CD4-positive, alpha-beta memory T cell (primary cell): ENCODE measurements at regions not wholly inside any gene's neighbourhood (a gene's known extent, or its start where the extent isn't known, plus 50 kb on each side); places are given as distances from the start of the nearest gene placed in this dataset.

ENCODE experiments used
- CTCF ChIA-PET: fragments of 350-600 bp; sonication (Branson Sonifier 250); formaldehyde crosslinking; loops from one replicate; lab custom pipeline; 2021; ENCODE audit warnings: inconsistent platforms; ENCODE audit not compliant: partially characterized antibody; lab: Charles Lee
- POLR2A ChIA-PET: fragments of 350-600 bp; sonication (Branson Sonifier 250); formaldehyde crosslinking; loops from one replicate; lab custom pipeline; 2021; ENCODE audit not compliant: partially characterized antibody; lab: Charles Lee
- DNase-seq, 5 donors: peaks; one replicate each; pipeline versions ENCODE4 v3.0.0 to v3.0.0-alpha.2; 2020 to 2022; ENCODE audit warnings: mixed read lengths in 1 of 5
- H3K27ac ChIP-seq: one replicate; pipeline ENCODE4 v1.7.0; 2013; ENCODE audit warnings: low read depth, low read length
- H3K27me3 ChIP-seq: 2 replicates; pipeline ENCODE4 v1.7.0; 2013; ENCODE audit warnings: mild to moderate bottlenecking, low read length, moderate library complexity; ENCODE audit not compliant: insufficient read depth
- H3K36me3 ChIP-seq: 2 replicates; pipeline ENCODE4 v1.7.0; 2013; ENCODE audit warnings: mild to moderate bottlenecking, low read length, moderate library complexity; ENCODE audit not compliant: insufficient read depth
- H3K4me1 ChIP-seq: 2 replicates; pipeline ENCODE4 v1.7.0; 2013; ENCODE audit warnings: mild to moderate bottlenecking, low read length, moderate library complexity; ENCODE audit not compliant: insufficient read depth
- H3K4me3 ChIP-seq, 2 donors: one replicate each; pipeline ENCODE4 v1.7.0; 2013; ENCODE audit warnings: low read length in 2 of 2, mild to moderate bottlenecking in 1 of 2
- H3K9me3 ChIP-seq, 2 donors: one replicate each; pipeline ENCODE4 v1.7.0; 2013; ENCODE audit warnings: low read length in 2 of 2, control low read depth in 1 of 2; ENCODE audit not compliant: control insufficient read depth in 1 of 2
- H3K27ac Mint-ChIP-seq, 7 donors: one replicate each; pipeline ENCODE4 v1.8.0; 2020 to 2021; ENCODE audit warnings: mixed read lengths in 7 of 7, mild to moderate bottlenecking in 6 of 7, inconsistent platforms in 3 of 7, moderate library complexity in 3 of 7
- H3K27me3 Mint-ChIP-seq, 2 donors: one replicate each; pipeline ENCODE4 v1.8.0; 2020 to 2021; ENCODE audit warnings: mixed read lengths in 2 of 2
- H3K36me3 Mint-ChIP-seq, 2 donors: one replicate each; pipeline ENCODE4 v1.8.0; 2020 to 2021; ENCODE audit warnings: mixed read lengths in 2 of 2, inconsistent platforms in 1 of 2, mild to moderate bottlenecking in 1 of 2
- H3K4me1 Mint-ChIP-seq, 4 donors: one replicate each; pipeline ENCODE4 v1.8.0; 2020 to 2021; ENCODE audit warnings: mixed read lengths in 4 of 4, mild to moderate bottlenecking in 1 of 4
- H3K4me3 Mint-ChIP-seq, 8 donors: one replicate each; pipeline ENCODE4 v1.8.0; 2020 to 2021; ENCODE audit warnings: mixed read lengths in 8 of 8, mild to moderate bottlenecking in 7 of 8, moderate library complexity in 6 of 8, inconsistent platforms in 3 of 8
- H3K9me3 Mint-ChIP-seq, 8 donors: one replicate each; pipeline ENCODE4 v1.8.0; 2020 to 2021; ENCODE audit warnings: mixed read lengths in 8 of 8, mild to moderate bottlenecking in 5 of 8, inconsistent platforms in 3 of 8, moderate library complexity in 1 of 8
- intact Hi-C: fragments of 100-400 bp; cut with micrococcal nuclease; formaldehyde crosslinking; loops from one replicate; pipeline ENCODE4 v1.15.1; 2023

DNA sequence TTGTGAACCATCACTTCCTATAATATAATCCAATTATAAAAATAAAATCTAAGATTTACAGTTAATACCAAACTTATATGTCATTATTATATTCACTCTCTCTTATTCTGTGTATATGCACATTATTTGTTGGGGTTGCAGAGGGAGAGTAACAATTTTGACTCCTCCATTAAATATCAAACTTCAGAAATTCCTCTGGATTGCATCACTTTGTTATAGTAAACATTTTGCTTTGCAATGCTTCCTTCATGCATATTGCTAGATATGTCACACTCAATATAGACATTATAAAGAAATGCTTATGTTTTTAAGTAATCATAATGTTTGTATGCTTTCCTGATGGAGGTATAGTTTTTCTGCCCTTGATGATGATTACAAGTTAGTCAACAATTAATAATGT lies 999.0 kb upstream of the ADGRL2 start:
- no peak overlapping the region for H3K27ac Mint-ChIP-seq
- no peak overlapping the region for H3K27ac ChIP-seq
- H3K36me3 ChIP-seq: no peaks in the 10 kb centered on the region
- no peak overlapping the region for H3K4me3 Mint-ChIP-seq
- ChIA-PET CTCF (no interaction called here), POLR2A (no interaction called here)
- no peaks in the 10 kb centered on the region for H3K4me1 ChIP-seq
- no peaks in the 10 kb centered on the region for H3K9me3 ChIP-seq
- no peaks in the 10 kb centered on the region for H3K4me1 Mint-ChIP-seq
- DNase-seq: no peak
- no peaks in the 10 kb centered on the region for H3K27me3 Mint-ChIP-seq
- no peaks in the 10 kb centered on the region for H3K36me3 Mint-ChIP-seq
- intact Hi-C loops: no loop called here
- H3K27me3 ChIP-seq: no peaks in the 10 kb centered on the region
- H3K9me3 Mint-ChIP-seq: peaks cover 0 to 11% (median 4%) of the 10 kb centered on the region in 8 donors
- no peak overlapping the region for H3K4me3 ChIP-seq

DNA sequence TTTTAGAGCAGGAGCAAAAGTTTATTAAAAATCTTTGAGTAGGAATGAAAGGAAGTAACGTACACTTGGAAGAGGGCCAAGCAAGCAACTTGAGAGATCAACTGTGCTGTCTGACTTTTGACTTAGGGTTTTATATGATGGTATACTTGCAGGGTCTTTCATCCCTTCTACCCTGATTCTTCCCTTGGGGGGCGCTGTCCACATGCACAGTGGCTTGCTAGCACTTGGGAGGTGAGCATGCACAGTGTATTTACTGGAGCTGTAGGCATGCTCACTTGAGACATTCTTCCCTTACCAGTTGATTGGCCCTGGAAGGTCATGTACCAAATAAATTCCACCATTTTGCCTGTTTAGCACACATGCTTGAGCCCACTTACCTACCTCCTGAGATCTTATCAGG lies 1001.3 kb upstream of the ADGRL2 start:
- Histone ChIP-seq H3K9me3 (no peaks in the 10 kb centered on the region), H3K27me3 (no peaks in the 10 kb centered on the region), H3K4me3 (no peak overlapping the region), H3K4me1 (no peaks in the 10 kb centered on the region), H3K36me3 (no peaks in the 10 kb centered on the region), H3K27ac (no peak overlapping the region)
- ChIA-PET CTCF (no interaction called here), POLR2A (no interaction called here)
- Mint-ChIP-seq H3K9me3 (peaks cover 0 to 9% (median 3%) of the 10 kb centered on the region in 8 donors), H3K36me3 (no peaks in the 10 kb centered on the region), H3K4me3 (no peak overlapping the region), H3K27me3 (no peaks in the 10 kb centered on the region), H3K4me1 (no peaks in the 10 kb centered on the region), H3K27ac (peak overlapping the region in 1 of 7 donors; percentile 17)
- DNase-seq: no peak
- intact Hi-C loops: no loop called here

DNA sequence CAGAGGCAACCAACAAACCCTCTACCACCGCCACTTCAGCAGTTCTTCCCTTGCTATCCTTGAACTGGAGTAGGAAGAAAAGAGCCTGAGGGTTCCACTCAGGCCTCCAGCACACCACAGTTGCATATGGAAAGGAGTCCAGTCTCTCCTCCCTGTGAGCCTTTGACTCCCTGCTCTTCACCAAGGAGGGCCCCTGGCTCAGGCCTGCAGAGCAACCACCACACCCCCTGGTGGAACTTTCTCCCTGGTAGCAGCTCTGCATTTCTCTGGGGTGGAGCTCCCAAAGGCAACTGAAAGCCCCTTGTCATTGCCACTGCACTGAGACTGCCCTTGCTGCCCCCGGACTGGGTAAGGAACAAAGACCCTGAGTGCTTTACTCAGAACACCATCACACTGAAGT lies 1021.5 kb upstream of the ADGRL2 start:
- no peaks in the 10 kb centered on the region for H3K9me3 ChIP-seq
- Mint-ChIP-seq H3K9me3 (peaks cover 0 to 17% (median 4%) of the 10 kb centered on the region in 8 donors), H3K27me3 (no peaks in the 10 kb centered on the region), H3K4me3 (no peak overlapping the region), H3K27ac (peak overlapping the region in 1 of 7 donors; percentile 38), H3K4me1 (no peaks in the 10 kb centered on the region), H3K36me3 (peaks cover 0 to 2% of the 10 kb centered on the region in 2 donors)
- POLR2A ChIA-PET: no interaction called here
- CTCF ChIA-PET: no interaction called here
- H3K36me3 ChIP-seq: no peaks in the 10 kb centered on the region
- no peaks in the 10 kb centered on the region for H3K4me1 ChIP-seq
- H3K4me3 ChIP-seq: no peak overlapping the region
- no peak overlapping the region for H3K27ac ChIP-seq
- intact Hi-C loops: no loop called here
- no peak for DNase-seq
- H3K27me3 ChIP-seq: no peaks in the 10 kb centered on the region

DNA sequence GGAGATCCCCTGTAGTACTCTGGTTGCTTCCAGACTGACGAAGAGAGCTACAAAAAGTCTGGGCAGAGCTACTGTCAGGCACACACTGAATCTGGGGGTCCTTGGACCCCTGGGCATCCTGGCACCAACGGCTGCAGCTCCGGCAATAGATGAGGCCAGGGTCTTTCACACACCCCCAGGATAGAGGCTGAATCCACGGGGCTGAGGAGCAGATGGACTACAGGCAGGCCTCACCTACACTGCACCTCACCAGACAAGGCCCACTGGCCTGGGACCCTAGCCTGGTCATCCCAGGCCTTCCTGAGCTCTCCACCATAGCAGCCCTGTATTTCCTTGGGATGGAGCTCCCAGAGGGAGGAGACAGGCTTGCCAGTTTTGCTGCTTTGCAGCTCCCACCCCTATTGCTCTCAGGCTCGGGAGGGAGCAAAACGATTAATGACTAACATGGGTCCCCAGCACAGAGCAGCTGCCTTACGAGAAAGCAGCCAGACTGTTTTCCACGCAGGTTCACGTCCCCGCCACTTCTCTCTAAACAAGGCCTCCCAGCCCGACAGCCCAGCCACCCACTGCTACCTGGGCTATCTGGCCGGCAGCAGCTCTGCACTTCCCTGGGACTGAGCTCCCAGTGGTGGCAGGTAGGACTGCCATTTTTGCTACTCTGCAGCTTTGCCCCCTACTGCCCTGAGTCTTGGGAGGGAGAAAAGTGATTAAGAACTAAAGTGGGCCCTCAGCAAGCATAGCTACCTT lies 1022.5 kb upstream of the ADGRL2 start:
- intact Hi-C loops: no loop called here
- Mint-ChIP-seq H3K9me3 (peaks cover 0 to 18% (median 4%) of the 10 kb centered on the region in 8 donors), H3K27ac (no peak overlapping the region), H3K4me1 (no peaks in the 10 kb centered on the region), H3K4me3 (no peak overlapping the region), H3K27me3 (no peaks in the 10 kb centered on the region), H3K36me3 (peaks cover 0 to 2% of the 10 kb centered on the region in 2 donors)
- no peaks in the 10 kb centered on the region for H3K9me3 ChIP-seq
- ChIA-PET CTCF (no interaction called here), POLR2A (no interaction called here)
- no peak overlapping the region for H3K4me3 ChIP-seq
- H3K4me1 ChIP-seq: no peaks in the 10 kb centered on the region
- no peaks in the 10 kb centered on the region for H3K36me3 ChIP-seq
- no peak for DNase-seq
- no peaks in the 10 kb centered on the region for H3K27me3 ChIP-seq
- no peak overlapping the region for H3K27ac ChIP-seq

DNA sequence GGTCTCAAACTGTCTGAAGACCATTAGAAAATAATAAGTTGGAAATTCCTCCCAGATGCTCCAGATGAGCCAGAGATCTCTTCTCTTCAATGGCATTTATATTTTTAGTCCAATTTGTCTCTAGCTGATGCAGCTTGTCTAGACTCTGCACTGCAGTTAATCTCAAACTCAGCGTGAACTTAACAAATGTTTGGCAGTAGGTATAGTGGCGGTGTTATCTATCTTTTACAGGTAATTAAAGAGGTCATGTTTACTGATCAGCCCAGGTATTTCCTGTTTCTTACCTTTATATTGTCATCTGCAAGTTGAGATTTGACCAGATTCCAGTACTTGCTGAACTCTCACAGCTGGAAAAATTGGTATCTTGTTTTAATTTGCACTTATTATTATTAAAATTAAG lies 1024.5 kb upstream of the ADGRL2 start:
- Mint-ChIP-seq H3K36me3 (no peaks in the 10 kb centered on the region), H3K4me3 (no peak overlapping the region), H3K9me3 (peaks cover 0 to 18% (median 3%) of the 10 kb centered on the region in 8 donors), H3K27me3 (no peaks in the 10 kb centered on the region), H3K4me1 (no peaks in the 10 kb centered on the region), H3K27ac (no peak overlapping the region)
- POLR2A ChIA-PET: no interaction called here
- intact Hi-C loops: no loop called here
- no peak for DNase-seq
- Histone ChIP-seq H3K4me3 (no peak overlapping the region), H3K27me3 (no peaks in the 10 kb centered on the region), H3K27ac (no peak overlapping the region), H3K4me1 (no peaks in the 10 kb centered on the region), H3K36me3 (no peaks in the 10 kb centered on the region), H3K9me3 (no peaks in the 10 kb centered on the region)
- CTCF ChIA-PET: no interaction called here

DNA sequence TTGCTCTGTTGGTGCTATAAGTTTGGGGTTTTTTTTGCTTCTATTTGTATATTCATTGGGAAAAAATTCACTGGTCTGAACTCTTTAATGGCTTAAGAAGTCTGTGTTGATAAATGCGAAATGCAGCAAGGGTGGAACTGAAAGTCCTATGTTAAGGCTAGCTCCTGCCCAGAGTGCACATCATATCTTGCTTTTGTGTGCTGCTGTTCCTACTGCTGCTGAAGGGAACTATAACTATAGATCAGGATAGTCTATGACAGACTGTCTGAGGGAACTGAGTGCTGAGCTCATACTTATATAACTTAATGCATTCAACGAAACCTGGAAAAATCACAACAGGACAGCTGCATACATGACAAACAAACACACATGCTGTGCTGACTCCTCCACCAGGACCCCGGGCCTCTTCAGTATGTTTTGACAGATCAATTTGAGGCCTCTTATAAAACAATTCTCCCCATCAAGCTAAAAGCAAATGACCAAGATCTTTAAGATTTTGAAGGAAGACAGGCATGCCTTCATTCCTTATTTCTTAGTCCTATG lies 1031.5 kb upstream of the ADGRL2 start:
- Mint-ChIP-seq H3K36me3 (no peaks in the 10 kb centered on the region), H3K27me3 (no peaks in the 10 kb centered on the region), H3K4me1 (no peaks in the 10 kb centered on the region), H3K9me3 (peaks cover 0 to 12% (median 2%) of the 10 kb centered on the region in 8 donors), H3K27ac (no peak overlapping the region), H3K4me3 (no peak overlapping the region)
- intact Hi-C loops: no loop called here
- peaks cover 0 to 3% of the 10 kb centered on the region in 2 donors for H3K9me3 ChIP-seq
- CTCF ChIA-PET: no interaction called here
- no peak overlapping the region for H3K4me3 ChIP-seq
- no peak for DNase-seq
- POLR2A ChIA-PET: no interaction called here
- H3K27ac ChIP-seq: no peak overlapping the region
- no peaks in the 10 kb centered on the region for H3K27me3 ChIP-seq
- no peaks in the 10 kb centered on the region for H3K4me1 ChIP-seq
- H3K36me3 ChIP-seq: no peaks in the 10 kb centered on the region

DNA sequence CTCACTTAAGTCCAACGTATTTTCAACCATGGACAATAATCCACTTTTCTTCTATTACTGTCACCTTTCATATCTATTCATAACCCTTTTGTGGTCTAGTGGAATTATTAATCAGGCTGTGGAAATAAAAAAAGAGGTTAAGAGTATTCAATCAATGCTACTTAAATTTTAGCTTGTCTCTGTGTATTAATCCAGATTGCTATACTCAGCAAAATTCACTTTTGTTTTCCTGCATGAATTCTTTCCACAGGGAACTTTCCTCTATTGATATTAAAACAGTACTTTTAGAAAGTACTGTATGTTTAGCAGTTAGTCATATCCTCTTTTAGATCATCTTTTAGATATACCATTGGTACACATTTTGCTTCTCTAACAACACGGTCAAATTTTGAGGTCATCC lies 1033.0 kb upstream of the ADGRL2 start:
- no peak overlapping the region for H3K4me3 Mint-ChIP-seq
- no peaks in the 10 kb centered on the region for H3K4me1 ChIP-seq
- H3K4me3 ChIP-seq: no peak overlapping the region
- DNase-seq: no peak
- no peaks in the 10 kb centered on the region for H3K36me3 ChIP-seq
- H3K27me3 ChIP-seq: no peaks in the 10 kb centered on the region
- H3K9me3 ChIP-seq: peaks cover 0 to 3% of the 10 kb centered on the region in 2 donors
- intact Hi-C loops: no loop called here
- POLR2A ChIA-PET: no interaction called here
- no peaks in the 10 kb centered on the region for H3K4me1 Mint-ChIP-seq
- no peak overlapping the region for H3K27ac Mint-ChIP-seq
- H3K36me3 Mint-ChIP-seq: no peaks in the 10 kb centered on the region
- no peak overlapping the region for H3K27ac ChIP-seq
- H3K9me3 Mint-ChIP-seq: peaks cover 0 to 7% (median 5%) of the 10 kb centered on the region in 8 donors
- CTCF ChIA-PET: no interaction called here
- H3K27me3 Mint-ChIP-seq: no peaks in the 10 kb centered on the region
